ENCODE measurements at regions not wholly inside any gene's neighbourhood (a gene's known extent, or its start where the extent isn't known, plus 50 kb on each side); places are given as distances from the start of the nearest gene placed in this dataset.

- no peak for TF ChIP-seq POLR2AphosphoS5 (IDR thresholded peaks at IDR 0.05; ENCODE audit: borderline replicate concordance, low read depth, low read length)
- TF ChIP-seq EZH2 (IDR thresholded peaks at IDR 0.05) = no peak
Observed at GRCh38 chr13:64900039-64900438, 2330.1 kb downstream of the PCDH9 start.
